ENCODE measurements at regions not wholly inside any gene's neighbourhood (a gene's known extent, or its start where the extent isn't known, plus 50 kb on each side); places are given as distances from the start of the nearest gene placed in this dataset.
"Not testable (repeated sequence)": the region's sequence is repeated elsewhere in the genome, so short reads cannot be mapped to it uniquely, and the experiment has no call there.

DNA sequence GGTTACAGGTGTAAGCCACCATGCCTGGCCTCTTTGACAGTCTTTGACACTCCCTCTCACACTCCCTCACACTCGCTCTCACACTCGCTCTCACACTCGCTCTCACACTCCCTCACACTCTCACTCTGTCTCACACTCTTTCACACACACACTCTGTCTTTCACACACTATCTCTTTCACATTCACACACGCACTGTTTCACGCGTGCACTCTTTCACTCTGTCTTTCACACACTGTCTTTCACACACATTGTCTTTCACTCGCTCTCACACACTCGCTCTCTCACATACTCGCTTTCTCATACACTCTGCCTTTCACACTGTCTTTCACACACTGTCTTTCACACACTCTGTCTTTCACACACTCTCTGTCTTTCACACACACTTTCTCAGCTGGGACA, 167.1 kb upstream of the CXCL13 start:
- no peak overlapping the region for H3K9ac ChIP-seq
- no peak overlapping the region for H3K4me3 ChIP-seq
- H3K36me3 ChIP-seq, result no peaks in the 10 kb centered on the region
- no peak overlapping the region for H3K4me2 ChIP-seq
- H3K27ac ChIP-seq, result no peak overlapping the region
- peaks cover 0 to 3% (median 0%) of the 10 kb centered on the region in 10 experiments; a peak in 1 of 20 replicates for H3K4me1 ChIP-seq
- no peaks in the 10 kb centered on the region for H4K20me1 ChIP-seq
- H3K27me3 ChIP-seq, result no peaks in the 10 kb centered on the region
- H3K9me3 ChIP-seq (replicated peaks in 1 of 11), result no peaks in the 10 kb centered on the region
- no peak for TF ChIP-seq Cebpa-rat (IDR thresholded peaks at IDR 0.05)

DNA sequence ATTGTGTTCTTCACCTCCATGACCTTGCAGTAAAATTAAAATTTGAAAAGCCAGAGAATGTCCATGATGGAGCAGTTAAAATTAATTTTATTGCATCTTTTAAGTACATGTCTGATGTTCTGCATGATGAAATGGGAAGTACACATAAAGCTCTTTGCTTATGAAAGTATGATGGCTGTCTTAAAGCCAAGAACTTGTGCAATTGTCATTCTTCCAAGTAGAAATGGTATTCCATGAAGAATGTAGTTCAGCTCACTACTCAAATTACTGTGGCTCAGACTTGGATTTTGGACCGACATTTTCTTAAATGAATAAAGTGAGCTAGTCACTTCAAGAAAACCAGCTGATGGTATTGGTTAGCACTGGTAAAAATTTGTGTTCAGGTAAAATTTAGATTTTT, 161.7 kb upstream of the CXCL13 start:
- Histone ChIP-seq H3K27ac (no peak overlapping the region), H3K4me2 (no peak overlapping the region), H3K9me3 (replicated peaks in 1 of 11) (no peaks in the 10 kb centered on the region), H3K9ac (no peak overlapping the region), H3K36me3 (no peaks in the 10 kb centered on the region), H3K4me3 (no peak overlapping the region), H4K20me1 (no peaks in the 10 kb centered on the region), H3K27me3 (no peaks in the 10 kb centered on the region), H3K4me1 (no peaks in the 10 kb centered on the region)
- no peak for TF ChIP-seq Cebpa-rat (IDR thresholded peaks at IDR 0.05)

DNA sequence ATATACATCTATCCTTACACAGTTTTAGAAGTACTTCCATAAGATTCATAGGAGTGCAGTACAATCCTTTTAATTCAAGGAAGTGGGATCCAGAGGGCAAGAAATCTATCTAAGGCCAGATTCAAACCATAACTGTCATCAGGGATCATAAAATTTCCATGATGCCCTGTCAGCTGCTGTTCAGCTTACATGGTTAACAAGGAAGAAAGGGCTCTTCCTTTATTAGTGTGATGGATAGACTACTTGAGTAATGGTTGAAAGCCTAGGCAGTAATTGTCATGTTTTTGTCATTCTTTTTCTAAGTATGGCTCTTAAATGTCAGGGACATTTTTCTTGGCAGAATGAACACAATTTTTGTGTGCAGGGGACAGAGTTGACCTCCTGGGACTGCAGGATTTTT, 159.8 kb upstream of the CXCL13 start:
- Histone ChIP-seq H3K27ac (no peak overlapping the region), H3K4me3 (no peak overlapping the region), H3K4me2 (no peak overlapping the region), H3K9me3 (replicated peaks in 1 of 11) (no peaks in the 10 kb centered on the region), H4K20me1 (no peaks in the 10 kb centered on the region), H3K36me3 (no peaks in the 10 kb centered on the region), H3K4me1 (no peaks in the 10 kb centered on the region), H3K9ac (no peak overlapping the region), H3K27me3 (no peaks in the 10 kb centered on the region)
- no peak for TF ChIP-seq Cebpa-rat (IDR thresholded peaks at IDR 0.05)

DNA sequence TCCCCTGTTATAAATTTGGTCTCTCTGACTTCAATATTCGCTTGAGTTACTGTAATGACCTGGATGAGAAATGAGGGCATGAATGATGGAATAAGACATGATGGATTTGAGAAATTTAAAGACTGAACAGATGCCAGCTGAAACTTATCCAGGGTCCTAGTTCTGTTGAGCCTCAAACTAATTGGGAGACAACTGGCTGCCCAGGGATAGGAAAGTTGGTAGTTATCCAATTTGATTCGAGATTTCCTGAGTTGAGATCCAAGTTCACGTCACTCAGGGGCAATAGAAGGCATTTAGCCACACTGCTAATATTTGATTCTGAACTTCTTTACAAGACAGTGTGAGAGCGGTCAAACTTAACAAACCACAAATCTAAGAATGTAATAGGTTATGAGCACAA, 159.0 kb upstream of the CXCL13 start:
- no peaks in the 10 kb centered on the region for H3K4me1 ChIP-seq
- H3K27me3 ChIP-seq, result no peaks in the 10 kb centered on the region
- no peaks in the 10 kb centered on the region for H3K36me3 ChIP-seq
- no peaks in the 10 kb centered on the region for H4K20me1 ChIP-seq
- no peak overlapping the region for H3K9ac ChIP-seq
- H3K4me2 ChIP-seq, result no peak overlapping the region
- H3K27ac ChIP-seq, result no peak overlapping the region
- H3K9me3 ChIP-seq (replicated peaks in 1 of 11), result no peaks in the 10 kb centered on the region
- no peak overlapping the region for H3K4me3 ChIP-seq
- TF ChIP-seq Cebpa-rat (IDR thresholded peaks at IDR 0.05), result no peak

DNA sequence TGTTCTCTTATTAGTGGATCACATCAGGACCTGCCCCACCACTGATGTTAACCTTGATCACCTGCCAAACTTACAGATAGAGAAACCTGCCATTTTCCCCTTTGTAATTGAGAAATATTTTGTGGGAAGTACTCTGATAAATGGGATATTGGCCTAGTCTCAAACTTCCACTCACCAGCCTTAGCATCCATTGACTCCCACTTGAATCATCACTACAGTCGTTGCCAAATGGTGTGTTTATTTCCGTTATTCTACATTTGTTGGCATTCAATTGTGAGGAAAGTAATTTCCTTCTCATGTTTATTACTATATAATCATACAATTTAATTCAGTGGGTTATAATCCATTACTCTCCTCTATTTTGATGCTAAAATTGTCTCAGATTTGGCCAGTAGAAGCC, 156.4 kb upstream of the CXCL13 start:
- H3K9me3 ChIP-seq (replicated peaks in 1 of 11), result no peaks in the 10 kb centered on the region
- TF ChIP-seq Cebpa-rat (IDR thresholded peaks at IDR 0.05), result no peak
- H3K36me3 ChIP-seq, result no peaks in the 10 kb centered on the region
- no peak overlapping the region for H3K4me2 ChIP-seq
- H3K4me1 ChIP-seq, result no peaks in the 10 kb centered on the region
- H3K27ac ChIP-seq, result no peak overlapping the region
- no peaks in the 10 kb centered on the region for H3K27me3 ChIP-seq
- no peaks in the 10 kb centered on the region for H4K20me1 ChIP-seq
- H3K9ac ChIP-seq, result no peak overlapping the region
- no peak overlapping the region for H3K4me3 ChIP-seq

DNA sequence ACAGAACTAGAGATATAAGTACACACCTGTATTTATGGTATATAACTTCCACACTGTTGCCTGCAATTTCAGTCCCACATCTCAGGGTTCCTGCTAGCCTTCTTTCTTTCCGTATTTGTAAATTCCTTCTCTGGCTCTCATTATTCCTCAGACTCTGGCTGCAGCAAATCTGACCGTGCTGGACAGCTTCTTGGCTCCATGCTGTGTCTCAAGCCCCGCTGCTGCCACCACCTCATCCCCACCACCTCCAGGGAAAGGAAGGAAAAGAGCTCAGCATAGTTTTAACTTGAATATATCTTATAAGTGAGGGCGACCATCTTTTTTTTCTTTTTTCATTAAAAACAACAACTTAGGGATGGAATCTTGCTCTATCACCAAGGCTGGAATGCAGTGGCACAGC, 155.6 kb upstream of the CXCL13 start:
- H3K9me3 ChIP-seq (replicated peaks in 1 of 11), result no peaks in the 10 kb centered on the region
- no peak overlapping the region for H3K4me2 ChIP-seq
- H3K4me1 ChIP-seq, result no peaks in the 10 kb centered on the region
- no peak overlapping the region for H3K27ac ChIP-seq
- no peaks in the 10 kb centered on the region for H3K36me3 ChIP-seq
- no peaks in the 10 kb centered on the region for H4K20me1 ChIP-seq
- no peak overlapping the region for H3K9ac ChIP-seq
- no peak overlapping the region for H3K4me3 ChIP-seq
- no peak for TF ChIP-seq Cebpa-rat (IDR thresholded peaks at IDR 0.05)
- no peaks in the 10 kb centered on the region for H3K27me3 ChIP-seq

DNA sequence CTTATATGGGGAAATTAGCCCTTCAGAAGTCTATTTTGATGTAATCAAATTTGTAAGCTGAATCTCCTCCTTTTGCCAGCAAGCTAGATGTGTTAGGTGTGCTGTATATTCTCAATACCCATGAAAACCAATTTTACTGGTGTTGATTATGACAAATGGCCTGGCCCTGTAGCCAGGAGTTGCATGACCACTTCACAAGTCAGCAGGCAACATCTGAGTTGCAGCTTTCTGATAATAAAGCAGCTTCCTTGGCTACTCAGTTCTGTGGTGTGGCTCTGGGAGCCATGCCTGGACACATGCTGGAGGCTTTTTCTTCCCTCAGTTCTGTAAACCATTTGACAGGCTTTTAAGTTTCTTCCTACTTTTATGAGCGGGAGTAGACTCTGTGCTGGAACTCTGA, 154.1 kb upstream of the CXCL13 start:
- Histone ChIP-seq H3K9me3 (replicated peaks in 1 of 11) (0 out of 22 replicates have a peak, but pooled peaks cover 0 to 7% (median 0%) of the 10 kb centered on the region in 11 experiments), H3K9ac (no peak overlapping the region), H3K4me1 (no peaks in the 10 kb centered on the region), H3K4me3 (no peak overlapping the region), H3K36me3 (no peaks in the 10 kb centered on the region), H3K27me3 (no peaks in the 10 kb centered on the region), H3K4me2 (no peak overlapping the region), H4K20me1 (no peaks in the 10 kb centered on the region), H3K27ac (no peak overlapping the region)
- no peak for TF ChIP-seq Cebpa-rat (IDR thresholded peaks at IDR 0.05)

DNA sequence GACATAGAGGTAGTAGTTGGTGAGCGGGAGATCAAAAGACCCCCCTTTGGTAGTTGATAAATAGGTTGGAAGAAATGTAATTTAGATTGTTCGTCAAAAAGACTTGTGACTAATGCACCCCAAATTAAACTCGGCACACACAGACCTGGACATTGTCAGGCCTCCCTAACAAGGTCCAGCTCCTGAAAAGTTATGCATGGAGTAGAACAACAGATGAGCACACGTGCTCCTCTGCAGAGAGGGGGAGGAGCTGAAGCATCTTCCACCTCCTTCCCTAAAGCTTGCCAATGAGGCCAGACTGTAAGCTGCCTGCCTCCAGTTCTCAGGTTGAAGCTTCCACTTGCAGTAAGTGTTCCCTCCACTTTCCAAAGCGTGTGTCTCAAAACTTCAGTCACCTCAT, 153.5 kb upstream of the CXCL13 start:
- not testable (repeated sequence) for H3K36me3 ChIP-seq; H3K9ac ChIP-seq; H3K4me2 ChIP-seq; H4K20me1 ChIP-seq; H3K4me3 ChIP-seq; H3K4me1 ChIP-seq; H3K27me3 ChIP-seq; H3K27ac ChIP-seq; H3K9me3 ChIP-seq (replicated peaks in 1 of 11)

DNA sequence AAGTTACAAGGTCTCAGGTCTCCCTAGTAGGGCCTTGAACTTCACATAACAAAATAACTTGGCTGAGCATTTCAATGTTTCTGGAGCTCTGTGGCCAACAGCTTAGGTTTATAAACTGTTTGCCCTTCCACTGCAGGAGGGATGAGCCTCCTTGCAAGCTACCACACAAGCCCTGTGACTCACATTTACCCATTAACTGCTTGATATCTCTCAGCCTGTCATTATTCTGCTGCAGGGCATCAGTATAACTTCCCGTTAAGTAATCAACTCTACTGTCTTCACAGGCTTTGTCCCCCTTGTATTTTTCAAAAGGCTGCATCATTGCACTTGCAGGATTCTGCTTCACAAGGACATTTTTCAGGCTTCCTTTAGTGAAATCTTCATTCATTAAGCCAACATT, 151.7 kb upstream of the CXCL13 start:
- TF ChIP-seq Cebpa-rat (IDR thresholded peaks at IDR 0.05), result no peak
- H3K9me3 ChIP-seq (replicated peaks in 1 of 11), result peaks cover 0 to 7% (median 5%) of the 10 kb centered on the region in 11 experiments; a peak in 8 of 22 replicates
- no peaks in the 10 kb centered on the region for H3K4me1 ChIP-seq
- no peak overlapping the region for H3K4me2 ChIP-seq
- no peaks in the 10 kb centered on the region for H3K27me3 ChIP-seq
- no peaks in the 10 kb centered on the region for H4K20me1 ChIP-seq
- H3K4me3 ChIP-seq, result no peak overlapping the region
- no peaks in the 10 kb centered on the region for H3K36me3 ChIP-seq
- no peak overlapping the region for H3K9ac ChIP-seq
- no peak overlapping the region for H3K27ac ChIP-seq

DNA sequence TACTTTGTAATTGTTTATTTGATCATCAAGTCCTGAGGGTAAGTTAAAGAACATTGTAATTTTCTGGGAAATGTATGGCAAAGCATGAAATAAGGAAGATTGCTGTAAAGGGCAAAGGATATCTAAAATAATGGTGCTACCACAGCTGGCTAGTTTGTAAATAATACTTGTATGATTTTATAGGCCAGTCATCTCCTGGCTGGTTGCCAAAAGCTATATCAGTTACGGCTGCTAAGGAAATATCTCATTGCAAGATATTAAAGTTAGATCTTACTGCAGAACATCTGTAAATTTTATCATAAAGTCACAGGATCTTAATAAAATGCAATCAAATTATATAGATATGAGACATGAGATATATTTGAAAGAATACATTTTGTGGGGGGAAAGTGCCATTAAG, 150.8 kb upstream of the CXCL13 start:
- Histone ChIP-seq H3K4me2 (no peak overlapping the region), H3K27me3 (no peaks in the 10 kb centered on the region), H4K20me1 (no peaks in the 10 kb centered on the region), H3K36me3 (no peaks in the 10 kb centered on the region), H3K4me1 (no peaks in the 10 kb centered on the region), H3K9ac (no peak overlapping the region), H3K4me3 (no peak overlapping the region), H3K27ac (no peak overlapping the region), H3K9me3 (replicated peaks in 1 of 11) (peaks cover 0 to 12% (median 9%) of the 10 kb centered on the region in 11 experiments; a peak in 10 of 22 replicates)
- TF ChIP-seq Cebpa-rat (IDR thresholded peaks at IDR 0.05), result no peak

DNA sequence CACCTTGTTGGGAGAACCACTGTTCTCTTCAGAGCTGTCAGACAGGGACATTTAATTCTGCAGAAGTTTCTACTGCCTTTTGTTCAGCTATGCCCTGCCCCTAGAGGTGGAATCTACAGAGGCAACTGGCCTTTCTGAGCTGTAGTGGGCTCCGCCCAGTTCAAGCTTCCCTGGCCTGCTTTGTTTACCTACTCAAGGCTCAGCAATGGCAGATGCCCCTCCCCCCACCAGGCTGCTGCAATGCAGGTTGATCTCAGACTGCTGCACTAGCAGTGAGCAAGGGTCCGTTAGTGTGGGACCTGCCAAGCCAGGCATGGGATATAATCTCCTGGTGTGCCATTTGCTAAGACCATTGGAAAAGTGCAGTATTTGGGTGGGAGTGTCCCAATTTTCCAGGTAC, 141.5 kb upstream of the CXCL13 start:
- H3K4me2 ChIP-seq, H3K4me3 ChIP-seq, H3K27ac ChIP-seq, H4K20me1 ChIP-seq, H3K4me1 ChIP-seq, H3K36me3 ChIP-seq, H3K27me3 ChIP-seq, H3K9ac ChIP-seq: not testable (repeated sequence)
- H3K9me3 ChIP-seq (replicated peaks in 1 of 11), result peaks cover 9 to 37% (median 26%) of the 10 kb centered on the region in 11 experiments; a peak in 21 of 22 replicates
